ENCODE measurements at regions not wholly inside any gene's neighbourhood (a gene's known extent, or its start where the extent isn't known, plus 50 kb on each side); places are given as distances from the start of the nearest gene placed in this dataset.

DNA sequence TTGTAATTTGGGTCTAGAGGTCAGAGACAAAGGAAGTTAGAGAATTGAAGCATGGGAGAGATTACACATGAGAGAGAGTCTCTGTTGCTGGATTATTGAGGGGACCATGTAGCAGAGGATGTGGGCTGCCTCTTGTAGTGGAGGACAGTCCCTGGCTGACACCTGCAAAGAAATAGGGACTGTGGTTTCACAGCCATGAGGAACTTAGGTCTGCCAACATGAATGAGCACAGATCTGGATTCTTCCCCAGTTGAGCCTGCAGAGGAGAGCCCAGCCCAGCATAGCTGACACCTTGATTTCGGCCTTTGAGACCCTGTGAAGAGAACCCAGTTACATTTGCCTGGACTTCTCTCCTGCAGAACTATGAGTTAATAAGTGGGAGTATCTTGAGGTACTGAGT, 179.5 kb upstream of the TWIST2 start:
- no peak for TF ChIP-seq POLR2A (IDR thresholded peaks at IDR 0.05)
- TF ChIP-seq, protein P1, sequence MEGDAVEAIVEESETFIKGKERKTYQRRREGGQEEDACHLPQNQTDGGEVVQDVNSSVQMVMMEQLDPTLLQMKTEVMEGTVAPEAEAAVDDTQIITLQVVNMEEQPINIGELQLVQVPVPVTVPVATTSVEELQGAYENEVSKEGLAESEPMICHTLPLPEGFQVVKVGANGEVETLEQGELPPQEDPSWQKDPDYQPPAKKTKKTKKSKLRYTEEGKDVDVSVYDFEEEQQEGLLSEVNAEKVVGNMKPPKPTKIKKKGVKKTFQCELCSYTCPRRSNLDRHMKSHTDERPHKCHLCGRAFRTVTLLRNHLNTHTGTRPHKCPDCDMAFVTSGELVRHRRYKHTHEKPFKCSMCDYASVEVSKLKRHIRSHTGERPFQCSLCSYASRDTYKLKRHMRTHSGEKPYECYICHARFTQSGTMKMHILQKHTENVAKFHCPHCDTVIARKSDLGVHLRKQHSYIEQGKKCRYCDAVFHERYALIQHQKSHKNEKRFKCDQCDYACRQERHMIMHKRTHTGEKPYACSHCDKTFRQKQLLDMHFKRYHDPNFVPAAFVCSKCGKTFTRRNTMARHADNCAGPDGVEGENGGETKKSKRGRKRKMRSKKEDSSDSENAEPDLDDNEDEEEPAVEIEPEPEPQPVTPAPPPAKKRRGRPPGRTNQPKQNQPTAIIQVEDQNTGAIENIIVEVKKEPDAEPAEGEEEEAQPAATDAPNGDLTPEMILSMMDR (IDR thresholded peaks at IDR 0.05), result no peak
- TF ChIP-seq POLR2AphosphoS5 (IDR thresholded peaks at IDR 0.05), result no peak

All from gastroesophageal sphincter (tissue), 3 donors.